ENCODE measurements at regions not wholly inside any gene's neighbourhood (a gene's known extent, or its start where the extent isn't known, plus 50 kb on each side); places are given as distances from the start of the nearest gene placed in this dataset.

DNA sequence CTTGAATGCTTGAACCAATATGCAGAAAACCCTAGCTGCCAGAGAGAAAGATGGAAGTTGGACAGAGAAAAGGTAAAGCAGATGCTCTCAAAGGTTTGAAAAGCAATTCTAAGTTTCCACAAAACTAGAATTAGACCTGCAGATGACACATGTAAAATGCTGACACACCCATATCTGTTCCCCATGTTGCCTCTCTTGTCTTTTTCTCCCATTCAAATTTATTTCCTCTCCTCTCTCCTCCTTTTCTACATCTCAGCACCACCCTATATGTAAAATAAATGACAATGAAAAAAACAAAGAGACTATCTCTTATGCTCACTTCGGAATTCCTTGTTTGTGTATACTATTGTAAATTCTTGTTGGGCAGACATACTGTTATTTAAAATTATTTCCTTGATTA, 75.5 kb upstream of the PLEKHA5 start:
- DNase-seq (ENCODE audit: low read depth), result no peak

- DNase-seq (ENCODE audit: low read depth), result no peak
Measured at GRCh38 chr12:19055589-19055988, 73.9 kb upstream of the PLEKHA5 start.

DNA sequence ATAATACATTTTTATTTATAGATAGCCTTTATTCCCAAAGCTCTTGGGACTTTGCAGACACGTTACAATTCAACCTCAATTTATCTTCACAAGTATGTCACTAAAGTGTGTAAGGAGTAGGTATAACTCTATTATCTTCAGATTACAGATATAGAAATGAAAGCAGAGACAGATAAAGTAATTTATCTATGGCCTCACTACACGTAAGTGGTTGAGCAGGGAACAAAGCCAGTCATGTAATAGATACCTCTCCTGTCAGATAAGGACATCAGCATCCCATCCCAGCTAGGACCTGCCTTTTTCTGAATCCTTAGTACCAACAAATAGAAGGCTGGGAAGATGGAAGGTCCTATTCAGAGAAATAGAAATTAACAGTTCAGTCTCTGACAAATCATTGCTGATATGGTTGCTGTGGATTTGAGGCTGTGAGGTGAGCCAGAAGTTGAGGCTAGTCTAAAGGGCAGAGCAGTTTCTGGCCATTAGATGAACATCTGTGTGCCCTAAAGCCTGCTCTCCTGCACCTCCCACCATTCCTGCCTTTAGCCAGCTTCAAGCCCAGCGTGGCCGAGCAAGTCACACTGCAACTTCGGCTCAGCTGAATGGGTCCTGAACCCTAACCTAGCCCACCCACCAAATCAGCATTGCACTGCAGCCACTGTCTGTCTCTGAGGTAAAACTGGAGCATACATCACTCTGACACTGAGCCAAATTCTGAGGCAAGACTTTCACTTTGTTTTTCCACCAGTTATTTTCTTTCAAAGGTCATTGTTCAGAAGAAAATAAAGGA, 71.1 kb upstream of the PLEKHA5 start:
- DNase-seq (ENCODE audit: low read depth), result no peak

DNA sequence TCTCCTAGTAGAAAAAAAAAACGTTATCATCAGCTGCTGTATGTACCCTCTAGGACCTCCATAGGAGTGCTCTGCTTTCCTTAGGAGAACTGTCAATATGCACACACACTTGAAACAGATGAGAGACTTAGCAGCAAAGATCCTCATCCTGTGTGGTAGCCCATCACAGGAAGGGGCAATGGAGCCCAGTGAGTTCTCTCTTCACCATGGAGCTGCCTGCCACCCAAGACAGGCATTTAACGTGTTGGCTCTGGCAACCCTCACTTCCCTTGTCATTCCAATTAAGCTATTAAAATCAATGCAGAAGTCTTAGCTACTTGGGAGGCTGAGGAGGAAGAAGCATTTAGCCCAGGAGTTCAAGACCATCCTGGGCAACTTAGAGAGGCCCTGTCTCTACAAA, 64.8 kb upstream of the PLEKHA5 start:
- DNase-seq (ENCODE audit: low read depth), result no peak

DNA sequence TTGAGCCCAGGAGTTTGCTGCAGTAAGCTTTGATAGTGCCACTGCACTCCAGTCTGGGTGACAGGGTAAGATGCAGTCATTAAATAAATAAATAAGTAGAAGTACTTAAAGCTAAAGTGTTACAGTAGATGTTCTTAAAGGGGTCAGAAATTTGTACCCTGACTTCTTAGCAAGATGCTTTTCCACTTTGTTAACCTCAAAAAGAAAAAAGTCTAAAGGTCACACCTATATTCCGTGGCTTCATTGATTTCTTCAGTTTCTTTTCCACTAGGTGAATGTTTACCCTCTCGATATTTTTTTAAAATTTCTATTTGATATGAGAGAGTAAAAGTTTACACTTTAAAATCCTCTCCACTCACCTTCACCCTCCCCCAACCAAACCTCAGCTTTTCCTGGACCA, 64.3 kb upstream of the PLEKHA5 start:
- DNase-seq (ENCODE audit: low read depth), result no peak

GRCh38 chr12:19065871-19066270, 63.7 kb upstream of the PLEKHA5 start:
- DNase-seq (ENCODE audit: low read depth), result no peak

- DNase-seq (ENCODE audit: low read depth), result no peak
Measured at GRCh38 chr12:19066475-19067001, 63.0 kb upstream of the PLEKHA5 start.

- DNase-seq (ENCODE audit: low read depth), result no peak
Measured at GRCh38 chr12:19068137-19068536, 61.4 kb upstream of the PLEKHA5 start.

DNA sequence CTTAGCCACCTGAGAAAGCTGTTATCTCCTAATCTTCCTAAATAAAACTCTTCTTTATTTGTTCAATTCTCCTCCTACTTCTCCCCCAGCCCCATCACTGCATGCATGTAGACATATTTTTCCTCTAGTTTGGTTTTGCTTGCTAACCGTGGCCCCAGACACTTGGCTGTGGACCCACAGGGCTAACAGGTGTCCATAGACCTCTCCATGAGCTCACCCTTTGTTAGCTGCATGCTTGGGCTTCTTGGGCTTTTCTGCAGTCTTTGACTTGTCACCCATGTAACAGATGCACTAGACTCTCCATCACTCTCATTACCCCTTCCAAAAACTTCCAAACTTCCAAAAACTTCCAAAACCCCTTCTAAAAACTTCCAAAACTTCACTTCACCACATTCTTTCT, 59.2 kb upstream of the PLEKHA5 start:
- no peak for DNase-seq (ENCODE audit: low read depth)

GRCh38 chr12:19074700-19075099, 54.8 kb upstream of the PLEKHA5 start:
- no peak for DNase-seq (ENCODE audit: low read depth)

DNA sequence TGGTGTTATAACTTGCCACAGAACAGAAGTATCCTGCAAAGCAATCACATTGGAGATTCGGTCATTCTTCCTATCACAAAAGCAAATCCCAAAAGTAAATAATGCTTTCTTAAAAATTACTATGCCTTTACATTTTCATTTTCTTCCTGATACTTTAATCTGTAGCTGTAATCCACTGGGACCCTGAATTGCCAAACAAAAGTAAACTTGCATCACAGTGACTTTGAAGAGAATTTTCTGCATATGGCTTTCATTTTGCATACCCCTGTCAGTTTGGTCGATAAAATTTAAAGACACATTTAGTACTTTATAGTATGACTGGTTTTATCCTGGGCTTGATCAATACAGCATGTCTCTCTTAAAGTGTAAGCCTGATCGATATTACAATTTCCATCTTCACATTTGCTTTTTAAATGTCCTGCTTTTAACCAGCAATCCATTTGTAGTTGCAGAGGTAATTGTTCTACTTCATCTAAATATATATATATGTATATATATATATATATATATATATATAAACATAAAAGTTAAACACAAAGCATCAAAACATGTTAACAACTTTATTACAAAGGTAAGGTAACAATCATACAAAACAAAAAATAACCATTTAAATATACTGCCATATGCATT, 53.7 kb upstream of the PLEKHA5 start:
- DNase-seq (ENCODE audit: low read depth), result no peak

Measured in stromal cell of bone marrow (primary cell).